ENCODE measurements at regions not wholly inside any gene's neighbourhood (a gene's known extent, or its start where the extent isn't known, plus 50 kb on each side); places are given as distances from the start of the nearest gene placed in this dataset.
"Not testable (repeated sequence)": the region's sequence is repeated elsewhere in the genome, so short reads cannot be mapped to it uniquely, and the experiment has no call there.

DNA sequence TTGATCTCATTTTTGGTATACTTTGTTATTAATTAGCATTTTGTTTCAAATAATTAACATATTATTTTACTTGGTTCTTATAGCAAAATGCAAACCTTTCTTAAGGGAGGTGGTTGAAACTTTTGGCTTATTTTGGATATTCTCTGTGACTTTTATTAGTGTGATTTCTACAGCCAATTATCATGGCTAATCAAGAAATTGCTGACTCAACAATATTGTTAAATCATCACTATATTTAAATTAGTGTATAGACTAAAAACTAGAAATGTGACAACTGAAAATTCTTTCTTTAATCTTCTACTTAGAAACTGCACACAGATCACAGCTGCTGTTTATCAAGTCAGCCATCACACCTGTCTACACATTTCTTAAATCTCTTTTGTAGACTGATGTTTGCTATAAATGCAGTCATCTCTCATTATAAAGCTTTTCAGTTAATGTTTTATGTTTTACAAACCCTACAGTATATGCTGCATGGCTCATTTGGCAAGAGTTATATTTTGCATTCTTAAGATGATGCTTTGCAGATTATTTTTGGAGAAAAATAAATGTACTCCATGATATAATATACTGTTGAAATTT is 389.8 kb upstream of the PCDH10 start:
- DNase-seq, result no peak
- intact Hi-C loops (cut with DNase I), result no loop called here

DNA sequence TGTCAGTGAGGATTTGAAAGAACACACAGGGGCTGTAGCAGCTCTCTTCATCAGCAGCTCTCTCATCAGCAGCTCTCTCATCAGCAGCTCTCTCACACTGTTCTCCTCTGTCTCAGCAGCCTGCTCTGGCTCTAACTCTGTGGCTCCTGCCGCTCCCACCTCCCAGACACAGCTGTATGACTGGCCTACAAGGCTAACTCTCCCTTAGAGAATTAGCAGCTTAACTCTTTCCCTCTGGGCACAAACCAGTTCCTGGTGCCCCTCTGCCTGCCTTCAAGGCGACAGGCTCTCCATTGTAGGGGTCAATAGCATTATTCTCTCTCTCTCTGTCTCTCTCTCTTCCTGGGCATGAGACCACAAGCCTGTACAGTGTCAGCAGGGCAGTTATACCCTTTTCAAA is 385.6 kb upstream of the PCDH10 start:
- intact Hi-C loops (cut with DNase I), result no loop called here
- no peak for DNase-seq

DNA sequence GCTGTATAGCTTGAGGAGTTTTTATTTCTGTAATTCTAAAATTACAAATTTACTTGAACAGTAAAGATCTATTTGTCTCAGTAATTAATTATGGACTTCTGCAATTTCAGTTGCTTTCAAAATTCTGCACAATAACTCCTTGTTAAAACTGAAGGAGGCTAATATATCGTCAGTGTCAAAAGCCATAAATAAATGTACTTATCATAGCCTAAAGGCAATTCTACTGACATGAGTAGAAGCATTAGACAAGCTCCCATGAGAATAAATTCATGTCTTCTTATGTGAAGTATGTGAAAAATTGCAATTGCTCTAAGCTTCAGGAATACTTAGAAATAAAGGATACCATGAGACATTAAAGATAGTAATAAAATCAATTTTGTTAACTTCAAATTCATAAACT is 381.2 kb upstream of the PCDH10 start:
- DNase-seq, result no peak
- intact Hi-C loops (cut with DNase I), result no loop called here

DNA sequence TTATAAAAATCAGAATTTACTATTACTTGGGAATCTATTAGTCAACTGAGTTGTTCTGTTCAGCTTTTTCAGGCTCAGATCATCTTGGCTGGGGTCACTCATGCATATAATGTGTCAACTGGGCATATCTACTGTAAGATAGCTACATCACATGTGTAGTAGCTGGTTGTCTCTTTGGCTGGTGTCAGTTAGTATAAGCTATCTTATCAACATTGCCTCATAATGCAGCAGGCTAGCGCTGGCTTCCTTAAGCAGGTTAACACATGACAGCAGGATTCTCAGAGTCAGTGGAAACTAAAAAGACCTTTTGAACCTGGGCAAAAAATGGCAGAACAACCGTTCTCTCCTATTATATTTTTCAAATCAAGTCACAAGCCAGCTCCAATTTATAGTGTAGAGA is 378.3 kb upstream of the PCDH10 start:
- intact Hi-C loops (cut with DNase I), result no loop called here

DNA sequence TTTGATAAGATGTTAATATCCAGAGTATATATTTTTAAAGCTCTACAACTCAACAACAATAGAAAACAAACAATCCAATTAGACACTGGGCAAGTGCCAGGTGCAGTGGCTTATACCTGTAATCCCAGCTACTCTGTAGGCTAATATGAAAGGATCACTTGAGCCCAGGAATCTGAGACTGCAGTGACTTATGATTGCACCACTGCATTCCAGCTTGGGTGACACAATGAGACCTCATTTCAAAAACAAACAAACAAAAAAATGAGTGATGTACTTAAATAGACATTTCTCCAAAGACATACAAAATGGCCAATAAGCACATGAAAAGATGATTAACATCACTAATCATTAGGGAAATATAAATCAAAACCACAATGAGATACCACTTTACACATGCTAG is 356.8 kb upstream of the PCDH10 start:
- intact Hi-C loops (cut with DNase I), result no loop called here

More for the DNA sequence above, 378.3 kb upstream of the PCDH10 start:
- no peak for DNase-seq

DNA sequence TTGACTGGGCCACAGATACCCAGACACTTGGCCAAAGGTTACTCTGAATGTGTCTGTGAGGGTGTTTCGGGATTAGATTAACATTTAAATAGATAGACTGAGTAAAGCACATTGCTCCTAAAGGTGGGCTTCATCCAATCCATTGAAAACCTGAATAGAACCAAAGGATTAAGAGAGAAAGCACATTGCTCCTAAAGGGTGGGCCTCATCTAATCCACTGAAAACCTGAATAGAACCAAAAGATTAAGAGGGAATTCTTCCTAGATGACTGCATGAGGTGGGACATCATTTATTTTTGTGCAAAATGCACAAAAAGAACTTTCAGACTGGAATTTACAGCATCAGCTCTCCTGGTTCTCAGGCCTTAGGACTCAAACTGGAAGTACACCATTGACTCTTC is 351.2 kb upstream of the PCDH10 start:
- no peak for DNase-seq
- intact Hi-C loops (cut with DNase I), result no loop called here

More for the DNA sequence above, 356.8 kb upstream of the PCDH10 start:
- no peak for DNase-seq

DNA sequence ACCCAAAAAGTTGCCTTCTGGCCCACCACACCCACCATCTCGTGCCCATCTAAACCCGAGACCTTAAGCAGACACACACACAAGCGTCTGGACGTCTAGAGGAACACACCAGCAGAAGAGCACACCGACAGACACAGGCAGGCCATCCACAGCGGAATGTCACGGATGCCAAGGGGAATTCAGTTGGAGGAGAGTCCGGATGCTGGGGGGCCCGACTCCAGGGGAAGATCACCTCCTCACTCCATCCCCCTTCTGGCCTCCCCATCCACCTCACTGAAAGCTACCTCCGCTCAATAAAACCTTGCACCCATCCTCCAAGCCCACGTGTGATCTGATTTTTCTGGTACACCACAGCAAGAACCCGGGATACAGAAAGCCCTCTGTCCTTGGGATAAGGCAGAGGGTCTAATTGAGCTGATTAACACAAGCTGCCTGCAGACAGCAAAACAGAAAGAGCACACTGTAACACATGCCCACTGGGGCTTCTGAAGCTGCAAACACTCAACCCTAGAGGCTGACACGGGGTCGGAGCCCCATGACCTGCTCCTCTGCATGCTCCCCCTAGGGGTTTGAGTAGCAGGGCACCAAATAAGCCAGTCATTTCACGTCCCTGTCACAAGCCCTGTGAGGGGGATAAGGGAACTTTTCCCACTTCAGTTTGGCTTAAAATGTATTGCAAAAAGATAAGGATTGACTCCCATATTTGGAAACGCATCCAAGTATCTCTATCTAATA is 339.6 kb upstream of the PCDH10 start:
- intact Hi-C loops (cut with DNase I), result no loop called here
- DNase-seq, result no peak

DNA sequence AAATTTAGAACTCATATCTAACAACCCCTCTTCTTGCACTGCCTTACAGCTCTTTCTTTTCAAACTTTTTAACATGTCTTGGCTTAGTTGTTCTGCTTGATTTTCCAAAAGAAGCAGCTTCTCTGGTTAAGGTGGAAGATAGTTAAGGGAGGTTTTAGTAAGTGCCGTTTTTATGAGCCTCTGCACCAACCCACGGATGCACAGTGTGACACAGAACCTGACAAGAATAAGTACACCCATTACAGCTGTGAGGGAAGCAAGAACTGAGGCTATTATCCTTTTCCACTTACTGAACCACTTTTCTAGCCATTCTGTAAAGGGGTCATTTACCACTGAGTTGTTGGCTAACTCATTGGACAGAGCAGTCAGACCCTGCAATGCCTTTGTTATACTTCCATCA is 336.0 kb upstream of the PCDH10 start:
- peak in 11 of 42 donors; percentile 16 to 62 (median 25) for DNase-seq

DNA sequence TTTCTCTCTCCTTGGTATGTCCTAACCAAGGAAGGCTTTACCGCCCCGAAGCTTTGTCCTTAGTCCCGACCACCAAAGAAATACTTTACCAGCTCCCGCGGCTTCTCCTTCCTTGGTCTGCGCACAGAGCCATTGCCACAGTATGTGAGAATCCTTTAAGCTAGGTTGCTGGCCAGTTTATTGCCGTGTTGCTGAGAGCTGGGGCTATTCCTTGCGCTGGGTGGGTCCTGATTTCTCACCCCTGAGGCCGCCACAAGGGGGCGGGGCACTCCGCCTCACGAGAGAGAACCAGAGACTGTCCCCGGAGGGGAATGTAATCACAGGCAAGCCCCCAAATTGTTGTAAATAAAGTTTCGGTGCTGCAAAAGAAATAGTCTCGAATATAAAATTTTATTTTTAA is 331.0 kb upstream of the PCDH10 start:
- intact Hi-C loops (cut with DNase I), result no loop called here
- peak in 1 of 42 donors; percentile 25 for DNase-seq

More for the DNA sequence above, 336.0 kb upstream of the PCDH10 start:
- intact Hi-C loops (cut with DNase I), result not testable (repeated sequence)

DNA sequence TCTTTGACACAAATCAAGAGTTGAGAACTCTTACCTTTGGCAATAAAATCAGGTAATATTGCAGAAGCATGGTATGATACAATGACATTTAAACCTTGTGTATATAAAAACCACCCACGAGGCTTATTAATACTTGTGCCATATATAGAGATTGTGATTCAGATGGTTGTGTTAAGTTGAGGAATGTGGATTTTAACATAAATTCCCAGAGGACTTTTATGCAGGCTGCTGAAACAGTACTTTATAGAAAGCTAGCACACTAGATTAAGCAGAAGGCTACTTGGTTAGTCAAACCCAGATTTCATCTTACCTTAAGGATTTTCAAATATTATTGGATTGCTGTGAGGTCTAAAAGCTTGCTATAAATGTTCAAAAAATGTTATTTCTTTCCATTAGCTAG is 325.7 kb upstream of the PCDH10 start:
- DNase-seq, result no peak
- intact Hi-C loops (cut with DNase I), result no loop called here

DNA sequence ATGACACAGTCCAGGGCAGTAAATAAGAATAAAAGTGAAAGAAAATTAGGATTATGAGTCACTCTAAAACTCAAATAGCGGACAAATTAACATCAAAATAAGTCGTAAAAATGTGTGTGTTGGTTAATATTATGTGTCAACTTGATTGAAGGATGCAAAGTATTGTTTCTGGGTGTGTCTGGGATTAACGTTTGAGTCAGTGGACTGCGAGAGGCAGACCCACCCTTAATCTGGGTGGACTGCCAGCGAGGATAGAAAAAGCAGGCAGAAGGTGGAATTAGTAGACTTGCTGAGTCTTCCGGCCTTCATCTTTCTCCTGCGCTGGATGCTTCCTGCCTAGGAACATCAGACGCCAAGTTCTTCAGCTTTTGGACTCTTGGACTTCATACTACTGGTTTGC is 324.3 kb upstream of the PCDH10 start:
- no peak for DNase-seq
- intact Hi-C loops (cut with DNase I), result no loop called here

DNA sequence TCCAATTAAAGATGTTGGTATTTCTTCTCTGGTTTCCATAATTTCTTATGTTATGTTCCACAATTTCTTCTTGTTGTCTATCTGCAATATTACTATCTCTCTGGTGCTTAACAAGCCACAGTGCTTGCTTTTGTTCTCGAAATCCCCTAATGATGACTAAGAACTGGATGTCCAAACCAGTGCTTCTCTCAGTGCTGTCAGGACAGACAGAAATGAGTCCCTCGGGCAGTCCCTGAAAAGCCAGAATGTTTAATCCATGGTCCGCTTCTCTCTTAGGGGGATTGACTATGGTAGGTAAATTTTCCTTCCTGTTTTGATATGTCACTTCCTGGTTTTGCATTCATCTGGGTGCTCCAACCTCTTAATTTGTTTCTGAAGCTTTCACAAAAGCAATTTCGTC is 321.6 kb upstream of the PCDH10 start:
- DNase-seq, result no peak
- intact Hi-C loops (cut with DNase I), result no loop called here

DNA sequence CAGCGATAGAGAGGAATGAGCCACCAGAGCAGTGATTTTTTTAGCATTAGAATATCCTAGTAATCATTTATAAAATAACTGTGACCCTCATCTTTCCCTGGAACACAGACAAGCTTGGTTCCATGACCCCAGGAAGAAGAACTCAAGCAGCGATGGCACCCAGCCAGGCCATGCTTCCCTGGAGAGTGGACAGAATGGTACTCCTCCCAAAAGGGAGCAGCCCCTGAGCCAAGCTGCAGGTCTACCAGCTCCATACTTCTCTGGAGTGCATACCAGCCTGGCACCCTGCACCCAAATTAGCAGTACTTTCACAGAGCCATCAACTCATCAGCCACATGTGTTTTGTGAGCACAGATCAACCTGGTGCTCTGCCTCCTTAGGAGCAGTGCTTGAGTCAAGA is 310.9 kb upstream of the PCDH10 start:
- no peak for DNase-seq
- intact Hi-C loops (cut with DNase I), result no loop called here

DNA sequence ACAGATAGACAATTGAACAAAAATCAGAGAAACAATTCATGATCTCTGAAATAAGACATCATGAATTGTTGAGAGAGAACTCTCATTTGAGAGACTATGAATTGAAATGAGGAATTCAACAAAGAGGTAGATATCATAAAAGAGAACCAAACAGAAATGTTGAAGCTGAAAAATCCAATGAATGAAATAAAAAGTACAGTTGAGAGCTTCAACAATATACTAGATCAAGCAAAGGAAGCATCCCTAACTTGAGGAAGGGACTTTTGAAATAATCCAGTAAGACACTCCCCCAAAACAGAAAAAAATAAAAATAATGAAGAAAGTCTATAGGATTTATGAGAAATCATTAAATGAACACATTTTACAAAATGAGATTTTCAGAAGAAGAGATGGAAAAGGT is 310.0 kb upstream of the PCDH10 start:
- DNase-seq, result no peak
- intact Hi-C loops (cut with DNase I), result no loop called here

DNA sequence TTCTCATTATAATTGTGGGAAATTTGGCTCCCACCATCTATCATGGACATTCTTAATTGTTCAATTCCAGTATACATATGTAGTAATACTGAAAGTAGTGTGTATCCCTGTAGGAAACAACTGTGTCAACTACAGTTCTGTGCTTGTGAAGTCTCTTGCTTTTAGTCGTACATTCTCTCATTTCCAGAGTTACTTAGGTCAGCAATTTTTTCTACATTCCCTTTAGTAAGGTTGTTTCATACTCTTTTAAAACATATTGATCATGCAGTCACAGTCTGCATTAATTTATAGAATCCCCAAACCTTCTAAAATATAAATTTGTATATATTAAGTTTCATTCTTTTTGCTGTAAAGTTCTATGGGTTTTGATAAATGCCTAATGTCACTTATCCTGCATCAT is 289.2 kb upstream of the PCDH10 start:
- no peak for DNase-seq
- intact Hi-C loops (cut with DNase I), result no loop called here

DNA sequence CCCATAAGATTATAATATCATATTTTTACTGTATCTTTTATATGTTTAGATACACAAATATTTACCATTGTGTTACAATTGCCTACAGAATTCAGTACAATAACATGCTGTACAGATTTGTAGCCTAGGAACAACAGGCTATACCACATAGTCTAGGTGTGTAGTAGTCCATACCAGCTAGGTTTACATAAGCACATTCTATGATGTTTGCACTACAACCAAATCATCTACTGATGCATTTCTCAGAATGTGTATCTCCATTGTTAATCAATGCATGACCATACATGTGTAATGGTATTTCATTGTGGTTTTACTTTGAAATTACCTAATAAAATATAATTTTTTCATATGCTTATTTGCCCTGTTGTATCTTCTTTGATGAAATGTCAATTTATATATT is 288.1 kb upstream of the PCDH10 start:
- DNase-seq, result no peak
- intact Hi-C loops (cut with DNase I), result no loop called here

DNA sequence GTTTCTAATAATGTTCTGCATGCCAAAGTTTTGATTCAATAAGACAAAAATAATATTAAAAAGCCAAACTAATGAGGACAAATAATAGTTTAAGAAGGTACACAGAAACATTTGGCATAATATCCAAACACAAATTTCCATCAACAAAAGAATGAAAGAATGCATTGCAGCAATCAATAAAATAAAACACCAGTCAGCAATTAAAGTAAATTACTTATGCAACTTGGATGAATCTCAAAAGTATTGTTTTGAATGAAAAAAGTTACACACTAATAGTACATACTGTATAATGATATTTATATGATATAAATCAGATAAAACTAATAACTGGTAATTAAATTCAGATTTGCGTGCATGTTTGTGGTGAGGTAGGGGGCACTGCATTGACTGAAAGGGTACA is 285.5 kb upstream of the PCDH10 start:
- intact Hi-C loops (cut with DNase I), result no loop called here
- no peak for DNase-seq

DNA sequence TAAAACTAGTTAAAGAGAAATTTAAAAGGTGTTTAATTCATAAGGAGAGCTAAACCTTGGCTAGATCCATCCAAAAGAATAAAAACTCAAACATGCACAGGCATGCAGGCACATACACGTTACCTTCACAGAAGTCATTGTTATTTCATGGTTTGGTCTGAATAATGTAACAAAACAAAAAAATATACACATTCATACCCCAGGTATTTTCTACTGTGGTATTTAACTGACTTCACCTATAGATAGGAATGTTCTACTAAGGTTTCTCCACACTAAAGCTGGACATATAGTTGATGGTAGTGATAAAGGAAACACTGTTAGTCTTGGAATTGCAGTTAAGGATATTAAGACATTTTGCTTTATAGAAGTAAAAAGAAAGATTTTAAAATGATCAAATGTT is 283.6 kb upstream of the PCDH10 start:
- intact Hi-C loops (cut with DNase I), result no loop called here

DNA sequence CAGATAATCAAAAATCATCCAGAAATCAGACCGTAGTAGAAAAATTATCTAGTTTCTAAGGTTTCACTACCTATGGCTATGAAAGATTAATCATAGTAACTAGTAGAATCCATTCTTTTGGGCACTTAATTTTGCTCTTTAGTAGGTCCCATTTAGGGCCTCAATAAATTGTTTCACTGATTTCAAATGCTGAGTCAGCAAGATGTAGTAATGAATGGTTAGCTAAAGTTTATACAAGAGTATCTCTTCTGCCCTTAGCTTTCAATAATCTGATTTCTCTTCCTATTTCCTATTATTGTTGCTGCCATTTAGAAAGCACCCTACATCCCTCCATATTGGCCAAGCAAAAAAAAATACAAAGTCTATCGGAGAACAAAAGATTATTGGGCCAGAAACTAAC is 283.2 kb upstream of the PCDH10 start:
- DNase-seq, result no peak
- intact Hi-C loops (cut with DNase I), result no loop called here

More for the DNA sequence above, 283.6 kb upstream of the PCDH10 start:
- DNase-seq, result no peak

DNA sequence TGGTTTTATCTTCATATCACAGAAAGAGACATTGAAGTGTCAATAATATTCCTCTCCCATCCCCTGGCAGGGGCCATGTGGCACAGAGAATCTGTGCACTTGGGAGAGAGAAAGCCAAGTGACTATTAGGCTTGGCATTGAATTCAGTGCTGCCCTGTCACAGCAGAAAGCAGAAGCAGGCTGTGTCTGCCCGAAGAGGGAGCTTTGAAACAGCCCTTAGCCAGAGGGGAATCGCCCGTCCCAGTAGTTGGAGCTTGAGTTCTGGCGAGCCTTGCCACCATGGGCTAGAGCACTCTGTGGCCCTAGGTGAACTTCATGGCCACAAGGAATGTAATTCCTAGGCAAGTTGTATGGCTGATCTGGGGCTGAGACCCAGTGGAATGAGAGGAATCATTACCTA is 282.5 kb upstream of the PCDH10 start:
- intact Hi-C loops (cut with DNase I), result no loop called here
- DNase-seq, result peak in 25 of 42 donors; percentile 7 to 79 (median 30)

DNA sequence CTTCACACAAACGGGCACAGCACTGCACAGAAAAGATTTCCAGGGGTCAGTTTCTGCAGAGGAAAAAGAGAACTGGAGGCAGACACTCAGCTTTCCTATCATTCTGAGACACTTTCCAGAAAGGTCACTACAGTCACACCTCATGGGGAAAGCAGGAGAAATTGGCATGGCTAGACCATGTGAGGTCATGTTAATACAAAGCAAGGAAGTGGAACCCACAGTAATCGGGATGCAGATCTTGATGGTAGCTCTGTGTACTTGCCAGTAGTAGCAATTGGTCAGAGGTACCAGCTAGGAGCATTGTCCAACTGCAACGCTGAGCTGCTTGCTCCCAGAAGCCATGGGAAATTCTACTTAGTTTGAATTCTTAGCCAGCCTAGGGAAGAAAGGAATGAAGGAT is 255.3 kb upstream of the PCDH10 start:
- intact Hi-C loops (cut with DNase I), result no loop called here
- DNase-seq, result no peak
